Esophagus squamous epithelium (tissue), 4 donors: ENCODE measurements at regions not wholly inside any gene's neighbourhood (a gene's known extent, or its start where the extent isn't known, plus 50 kb on each side); places are given as distances from the start of the nearest gene placed in this dataset.

ENCODE experiments used
- CTCF ChIP-seq, 6 experiments: fragments of 450-650 bp in 4 of 6; fragments of 200-600 bp in 2 of 6; sonication (generic) in 2 of 6; IDR thresholded peaks; one replicate each; pipeline ENCODE4 v1.5.1; 2016 to 2019; ENCODE audit warnings: antibody characterized with exemption in 6 of 6, mild to moderate bottlenecking in 4 of 6, moderate library complexity in 4 of 6
- POLR2A ChIP-seq, 4 donors: fragments of 450-650 bp; IDR thresholded peaks; one replicate each; pipeline ENCODE4 v1.6.1; 2017; ENCODE audit warnings: antibody characterized with exemption in 4 of 4, mild to moderate bottlenecking in 4 of 4, moderate library complexity in 3 of 4

DNA sequence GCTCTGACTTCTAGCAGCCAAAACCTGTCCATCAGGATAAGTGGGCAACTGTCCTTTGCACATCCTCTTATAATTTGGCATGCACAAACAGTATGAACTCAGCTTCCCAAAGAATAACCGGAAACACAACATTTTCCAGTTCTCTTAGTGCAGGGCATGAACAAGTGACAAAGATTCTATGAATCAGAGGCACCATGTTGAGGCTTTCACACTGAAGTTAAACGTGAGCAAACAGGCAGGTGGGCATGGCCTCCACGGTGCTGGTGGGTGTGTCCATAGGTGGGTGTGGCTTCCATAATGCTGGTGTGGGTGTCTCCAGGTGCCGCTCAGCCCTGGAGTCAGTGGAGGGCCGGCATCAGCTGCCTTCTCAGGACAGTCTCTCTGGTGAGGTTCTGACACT is 196.5 kb downstream of the SMIM20 start:
- no peak for TF ChIP-seq POLR2A (IDR thresholded peaks at IDR 0.05)
- no peak for TF ChIP-seq CTCF (IDR thresholded peaks at IDR 0.05)
